Liver (tissue), 8 donors: ENCODE measurements at regions not wholly inside any gene's neighbourhood (a gene's known extent, or its start where the extent isn't known, plus 50 kb on each side); places are given as distances from the start of the nearest gene placed in this dataset.

Source experiments
- DNase-seq: peaks from one replicate; pipeline ENCODE4 v3.0.0-alpha.2; 2017; ENCODE audit warnings: low spot score
- H3K27ac ChIP-seq, 2 donors: one replicate each; pipeline ENCODE4 v1.7.0; 2013; ENCODE audit warnings: inconsistent platforms in 2 of 2, low read length in 2 of 2, control low read depth in 1 of 2, low read depth in 1 of 2, mild to moderate bottlenecking in 1 of 2
- H3K27me3 ChIP-seq, 4 donors: one replicate each; pipeline versions ENCODE4 v1.6.1 to v1.7.0; 2013; ENCODE audit warnings: low read length in 3 of 4, inconsistent platforms in 1 of 4, mild to moderate bottlenecking in 1 of 4, moderate library complexity in 1 of 4; ENCODE audit not compliant: control insufficient read depth in 4 of 4, insufficient read depth in 4 of 4
- H3K36me3 ChIP-seq, 4 donors: one replicate each; pipeline versions ENCODE4 v1.6.1 to v1.7.0; 2013; ENCODE audit warnings: low read length in 3 of 4, mild to moderate bottlenecking in 3 of 4, low read depth in 1 of 4, moderate library complexity in 1 of 4; ENCODE audit not compliant: control insufficient read depth in 4 of 4, insufficient read depth in 3 of 4
- H3K4me1 ChIP-seq, 4 donors: one replicate each; pipeline versions ENCODE4 v1.6.1 to v1.7.0; 2013; ENCODE audit warnings: low read length in 3 of 4, mild to moderate bottlenecking in 3 of 4, moderate library complexity in 1 of 4; ENCODE audit not compliant: control insufficient read depth in 4 of 4, insufficient read depth in 4 of 4
- H3K4me3 ChIP-seq, 3 donors: one replicate each; pipeline versions ENCODE4 v1.6.1 to v1.7.0; 2013; ENCODE audit warnings: low read length in 3 of 3, control low read depth in 1 of 3, low read depth in 1 of 3, mild to moderate bottlenecking in 1 of 3
- H3K9ac ChIP-seq, 2 donors: one replicate each; pipeline ENCODE4 v1.7.0; 2013; ENCODE audit warnings: low read length in 2 of 2, mild to moderate bottlenecking in 2 of 2, moderate library complexity in 2 of 2, control low read depth in 1 of 2, low read depth in 1 of 2
- H3K9me3 ChIP-seq, 4 donors: one replicate each; pipeline versions ENCODE4 v1.6.1 to v1.7.0; 2013; ENCODE audit warnings: low read length in 3 of 4; ENCODE audit not compliant: control insufficient read depth in 4 of 4
- FOXA1 ChIP-seq: IDR thresholded peaks from 2 replicates; pipeline ENCODE4 v1.6.1; 2016; ENCODE audit warnings: antibody characterized with exemption
- FOXA2 ChIP-seq: IDR thresholded peaks from 2 replicates; pipeline ENCODE4 v1.6.1; 2016; ENCODE audit warnings: antibody characterized with exemption
- HNF4A ChIP-seq, 2 donors: conservative IDR thresholded peaks; 2 replicates each; pipeline ENCODE4 v1.6.1; 2016; ENCODE audit warnings: antibody characterized with exemption in 2 of 2, mild to moderate bottlenecking in 2 of 2
- HNF4G ChIP-seq: IDR thresholded peaks from 2 replicates; pipeline ENCODE4 v1.6.1; 2016; ENCODE audit warnings: antibody characterized with exemption
- JUND ChIP-seq, 2 donors: IDR thresholded peaks; 2 replicates each; pipeline ENCODE4 v1.6.1; 2016; ENCODE audit warnings: antibody characterized with exemption in 2 of 2
- NR2F2 ChIP-seq: IDR thresholded peaks from 2 replicates; pipeline ENCODE4 v1.6.1; 2016; ENCODE audit warnings: antibody characterized with exemption
- RAD21 ChIP-seq, 2 donors: IDR thresholded peaks; 2 replicates each; pipeline ENCODE4 v1.6.1; 2016; ENCODE audit warnings: antibody characterized with exemption in 2 of 2, mild to moderate bottlenecking in 2 of 2
- RXRA ChIP-seq, 2 donors: IDR thresholded peaks; 2 replicates each; pipeline ENCODE4 v1.6.1; 2017 to 2018; ENCODE audit warnings: antibody characterized with exemption in 2 of 2, mild to moderate bottlenecking in 1 of 2
- SP1 ChIP-seq: IDR thresholded peaks from 2 replicates; pipeline ENCODE4 v1.6.1; 2018; ENCODE audit warnings: antibody characterized with exemption, mild to moderate bottlenecking
- YY1 ChIP-seq: IDR thresholded peaks from 2 replicates; pipeline ENCODE4 v1.6.1; 2016; ENCODE audit warnings: antibody characterized with exemption, mild to moderate bottlenecking
- WGBS: extraction: QIAGEN DNeasy Blood & Tissue Kit; methylation state at CpG from one replicate; pipeline ENCODE4 v1.1.7; 2013; 5-methylcytosine and 5-hydroxymethylcytosine counted together
- TF ChIP-seq, protein P1 (sequence below): fragments of 150-350 bp; IDR thresholded peaks from 2 replicates; pipeline ENCODE4 v1.5.1; 2017; ENCODE audit warnings: improper control_type of control experiment, low read depth, low read length; ENCODE audit not compliant: missing input control
- TF ChIP-seq, protein P2 (sequence below): IDR thresholded peaks from 2 replicates; pipeline ENCODE4 v1.6.1; 2016; ENCODE audit warnings: antibody characterized with exemption
- TF ChIP-seq, protein P3 (sequence below): IDR thresholded peaks from 2 replicates; pipeline ENCODE4 v1.6.1; 2016; ENCODE audit warnings: antibody characterized with exemption
- TF ChIP-seq, protein P4 (sequence below): IDR thresholded peaks from 2 replicates; pipeline ENCODE4 v1.6.1; 2016; ENCODE audit warnings: antibody characterized with exemption, mild to moderate bottlenecking
- TF ChIP-seq, protein P5 (sequence below): IDR thresholded peaks from 2 replicates; pipeline ENCODE4 v1.6.1; 2016; ENCODE audit warnings: antibody characterized with exemption
- donor health status: healthy.
- donor health status: healthy.
- donor health status: healthy.
- donor health status: healthy.
- donor health status: healthy.

DNA sequence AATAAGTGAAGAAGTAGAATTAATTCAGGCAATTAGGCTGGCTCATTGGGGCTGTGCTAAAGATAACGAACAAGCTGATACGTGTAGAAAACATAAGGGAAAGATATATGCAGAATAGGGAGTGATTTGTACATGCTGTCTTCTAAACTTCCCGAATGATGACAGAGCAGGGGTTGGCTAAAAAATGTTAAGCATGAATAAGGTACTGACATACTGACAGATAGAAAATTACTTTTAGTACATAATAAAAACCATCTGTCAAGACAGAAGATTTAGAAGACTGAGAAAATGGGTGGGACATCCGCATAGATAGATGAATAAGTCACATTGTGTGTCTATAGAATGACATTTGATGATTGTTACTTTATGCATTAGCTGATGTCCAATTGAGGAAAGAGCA lies 158.8 kb upstream of the ZNF804B start:
- Histone ChIP-seq H3K4me3 (no peak overlapping the region), H3K27ac (no peak overlapping the region), H3K27me3 (no peaks in the 10 kb centered on the region), H3K4me1 (no peaks in the 10 kb centered on the region), H3K9ac (no peak overlapping the region), H3K9me3 (no peaks in the 10 kb centered on the region), H3K36me3 (no peaks in the 10 kb centered on the region)
- TF ChIP-seq JUND (IDR thresholded peaks at IDR 0.05), result no peak
- WGBS, result 74% methylated on average over 4 of the region's 4 CpGs
- DNase-seq, result no peak

DNA sequence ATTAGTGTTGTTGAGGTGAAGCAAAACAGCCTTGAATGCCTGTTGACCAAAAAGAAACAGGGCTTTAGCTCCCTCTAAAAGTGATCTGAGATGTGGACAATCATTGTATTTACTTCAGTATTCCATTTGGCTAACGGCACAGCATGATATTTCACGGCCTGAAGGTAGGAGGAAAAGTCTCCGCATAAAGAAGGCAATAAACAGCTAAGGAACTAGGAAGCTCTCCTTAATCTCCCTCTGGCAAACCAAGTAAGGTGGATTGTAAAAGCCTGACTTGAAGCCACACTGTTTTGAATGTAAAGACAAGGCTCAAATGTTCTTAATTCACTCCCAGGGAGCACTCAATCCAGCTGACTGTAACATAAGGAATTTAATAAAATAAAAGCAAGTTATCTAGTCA lies 160.0 kb upstream of the ZNF804B start:
- Histone ChIP-seq H3K36me3 (no peaks in the 10 kb centered on the region), H3K27ac (no peak overlapping the region), H3K4me1 (no peaks in the 10 kb centered on the region), H3K9ac (no peak overlapping the region), H3K27me3 (no peaks in the 10 kb centered on the region), H3K4me3 (no peak overlapping the region), H3K9me3 (no peaks in the 10 kb centered on the region)
- 56% methylated on average over 3 of the region's 3 CpGs for WGBS
- DNase-seq, result no peak
- TF ChIP-seq JUND (IDR thresholded peaks at IDR 0.05), result no peak
- TF ChIP-seq, protein P1, sequence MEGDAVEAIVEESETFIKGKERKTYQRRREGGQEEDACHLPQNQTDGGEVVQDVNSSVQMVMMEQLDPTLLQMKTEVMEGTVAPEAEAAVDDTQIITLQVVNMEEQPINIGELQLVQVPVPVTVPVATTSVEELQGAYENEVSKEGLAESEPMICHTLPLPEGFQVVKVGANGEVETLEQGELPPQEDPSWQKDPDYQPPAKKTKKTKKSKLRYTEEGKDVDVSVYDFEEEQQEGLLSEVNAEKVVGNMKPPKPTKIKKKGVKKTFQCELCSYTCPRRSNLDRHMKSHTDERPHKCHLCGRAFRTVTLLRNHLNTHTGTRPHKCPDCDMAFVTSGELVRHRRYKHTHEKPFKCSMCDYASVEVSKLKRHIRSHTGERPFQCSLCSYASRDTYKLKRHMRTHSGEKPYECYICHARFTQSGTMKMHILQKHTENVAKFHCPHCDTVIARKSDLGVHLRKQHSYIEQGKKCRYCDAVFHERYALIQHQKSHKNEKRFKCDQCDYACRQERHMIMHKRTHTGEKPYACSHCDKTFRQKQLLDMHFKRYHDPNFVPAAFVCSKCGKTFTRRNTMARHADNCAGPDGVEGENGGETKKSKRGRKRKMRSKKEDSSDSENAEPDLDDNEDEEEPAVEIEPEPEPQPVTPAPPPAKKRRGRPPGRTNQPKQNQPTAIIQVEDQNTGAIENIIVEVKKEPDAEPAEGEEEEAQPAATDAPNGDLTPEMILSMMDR, result no peak
- no peak for TF ChIP-seq NR2F2
- TF ChIP-seq HNF4G, result no peak
- TF ChIP-seq RAD21 (IDR thresholded peaks at IDR 0.05), result no peak
- TF ChIP-seq RXRA (IDR thresholded peaks at IDR 0.05), result no peak
- TF ChIP-seq, protein P2, sequence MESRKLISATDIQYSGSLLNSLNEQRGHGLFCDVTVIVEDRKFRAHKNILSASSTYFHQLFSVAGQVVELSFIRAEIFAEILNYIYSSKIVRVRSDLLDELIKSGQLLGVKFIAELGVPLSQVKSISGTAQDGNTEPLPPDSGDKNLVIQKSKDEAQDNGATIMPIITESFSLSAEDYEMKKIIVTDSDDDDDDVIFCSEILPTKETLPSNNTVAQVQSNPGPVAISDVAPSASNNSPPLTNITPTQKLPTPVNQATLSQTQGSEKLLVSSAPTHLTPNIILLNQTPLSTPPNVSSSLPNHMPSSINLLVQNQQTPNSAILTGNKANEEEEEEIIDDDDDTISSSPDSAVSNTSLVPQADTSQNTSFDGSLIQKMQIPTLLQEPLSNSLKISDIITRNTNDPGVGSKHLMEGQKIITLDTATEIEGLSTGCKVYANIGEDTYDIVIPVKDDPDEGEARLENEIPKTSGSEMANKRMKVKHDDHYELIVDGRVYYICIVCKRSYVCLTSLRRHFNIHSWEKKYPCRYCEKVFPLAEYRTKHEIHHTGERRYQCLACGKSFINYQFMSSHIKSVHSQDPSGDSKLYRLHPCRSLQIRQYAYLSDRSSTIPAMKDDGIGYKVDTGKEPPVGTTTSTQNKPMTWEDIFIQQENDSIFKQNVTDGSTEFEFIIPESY, result no peak
- TF ChIP-seq HNF4A (conservative IDR thresholded peaks at IDR 0.05), result no peak
- no peak for TF ChIP-seq FOXA1
- TF ChIP-seq, protein P3, sequence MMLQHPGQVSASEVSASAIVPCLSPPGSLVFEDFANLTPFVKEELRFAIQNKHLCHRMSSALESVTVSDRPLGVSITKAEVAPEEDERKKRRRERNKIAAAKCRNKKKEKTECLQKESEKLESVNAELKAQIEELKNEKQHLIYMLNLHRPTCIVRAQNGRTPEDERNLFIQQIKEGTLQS, result no peak
- no peak for TF ChIP-seq SP1
- TF ChIP-seq, protein P4, sequence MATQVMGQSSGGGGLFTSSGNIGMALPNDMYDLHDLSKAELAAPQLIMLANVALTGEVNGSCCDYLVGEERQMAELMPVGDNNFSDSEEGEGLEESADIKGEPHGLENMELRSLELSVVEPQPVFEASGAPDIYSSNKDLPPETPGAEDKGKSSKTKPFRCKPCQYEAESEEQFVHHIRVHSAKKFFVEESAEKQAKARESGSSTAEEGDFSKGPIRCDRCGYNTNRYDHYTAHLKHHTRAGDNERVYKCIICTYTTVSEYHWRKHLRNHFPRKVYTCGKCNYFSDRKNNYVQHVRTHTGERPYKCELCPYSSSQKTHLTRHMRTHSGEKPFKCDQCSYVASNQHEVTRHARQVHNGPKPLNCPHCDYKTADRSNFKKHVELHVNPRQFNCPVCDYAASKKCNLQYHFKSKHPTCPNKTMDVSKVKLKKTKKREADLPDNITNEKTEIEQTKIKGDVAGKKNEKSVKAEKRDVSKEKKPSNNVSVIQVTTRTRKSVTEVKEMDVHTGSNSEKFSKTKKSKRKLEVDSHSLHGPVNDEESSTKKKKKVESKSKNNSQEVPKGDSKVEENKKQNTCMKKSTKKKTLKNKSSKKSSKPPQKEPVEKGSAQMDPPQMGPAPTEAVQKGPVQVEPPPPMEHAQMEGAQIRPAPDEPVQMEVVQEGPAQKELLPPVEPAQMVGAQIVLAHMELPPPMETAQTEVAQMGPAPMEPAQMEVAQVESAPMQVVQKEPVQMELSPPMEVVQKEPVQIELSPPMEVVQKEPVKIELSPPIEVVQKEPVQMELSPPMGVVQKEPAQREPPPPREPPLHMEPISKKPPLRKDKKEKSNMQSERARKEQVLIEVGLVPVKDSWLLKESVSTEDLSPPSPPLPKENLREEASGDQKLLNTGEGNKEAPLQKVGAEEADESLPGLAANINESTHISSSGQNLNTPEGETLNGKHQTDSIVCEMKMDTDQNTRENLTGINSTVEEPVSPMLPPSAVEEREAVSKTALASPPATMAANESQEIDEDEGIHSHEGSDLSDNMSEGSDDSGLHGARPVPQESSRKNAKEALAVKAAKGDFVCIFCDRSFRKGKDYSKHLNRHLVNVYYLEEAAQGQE, result no peak
- TF ChIP-seq, protein P5, sequence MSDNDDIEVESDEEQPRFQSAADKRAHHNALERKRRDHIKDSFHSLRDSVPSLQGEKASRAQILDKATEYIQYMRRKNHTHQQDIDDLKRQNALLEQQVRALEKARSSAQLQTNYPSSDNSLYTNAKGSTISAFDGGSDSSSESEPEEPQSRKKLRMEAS, result no peak
- TF ChIP-seq YY1, result no peak
- no peak for TF ChIP-seq FOXA2
